Glutamatergic neuron (in vitro differentiated cells): ENCODE measurements at regions not wholly inside any gene's neighbourhood (a gene's known extent, or its start where the extent isn't known, plus 50 kb on each side); places are given as distances from the start of the nearest gene placed in this dataset.

Experiments used
- DNase-seq: peaks from one replicate; pipeline ENCODE4 v3.0.0; 2022
- H3K27ac Mint-ChIP-seq: one replicate; pipeline ENCODE4 v1.8.0; 2020; ENCODE audit warnings: mild to moderate bottlenecking, mixed read lengths, inconsistent platforms; ENCODE audit not compliant: unreplicated experiment
- H3K27me3 Mint-ChIP-seq: one replicate; pipeline ENCODE4 v1.8.0; 2020; ENCODE audit warnings: mild to moderate bottlenecking, moderate library complexity, mixed read lengths, inconsistent platforms; ENCODE audit not compliant: unreplicated experiment
- H3K36me3 Mint-ChIP-seq: one replicate; pipeline ENCODE4 v1.8.0; 2020; ENCODE audit warnings: mild to moderate bottlenecking, mixed read lengths, inconsistent platforms; ENCODE audit not compliant: unreplicated experiment
- H3K4me1 Mint-ChIP-seq: one replicate; pipeline ENCODE4 v1.8.0; 2020; ENCODE audit warnings: mild to moderate bottlenecking, low read depth, mixed read lengths, inconsistent platforms; ENCODE audit not compliant: unreplicated experiment
- H3K4me3 Mint-ChIP-seq: one replicate; pipeline ENCODE4 v1.8.0; 2020; ENCODE audit warnings: mild to moderate bottlenecking, mixed read lengths, inconsistent platforms; ENCODE audit not compliant: unreplicated experiment
- H3K9me3 Mint-ChIP-seq: one replicate; pipeline ENCODE4 v1.8.0; 2020; ENCODE audit warnings: mild to moderate bottlenecking, moderate library complexity, mixed read lengths, inconsistent platforms; ENCODE audit not compliant: unreplicated experiment
- TF ChIP-seq, protein P1 (sequence below): fragments of 200-600 bp; sonication (generic); IDR thresholded peaks from one replicate; pipeline ENCODE4 v1.5.0; 2021; ENCODE audit not compliant: partially characterized antibody, unreplicated experiment

DNA sequence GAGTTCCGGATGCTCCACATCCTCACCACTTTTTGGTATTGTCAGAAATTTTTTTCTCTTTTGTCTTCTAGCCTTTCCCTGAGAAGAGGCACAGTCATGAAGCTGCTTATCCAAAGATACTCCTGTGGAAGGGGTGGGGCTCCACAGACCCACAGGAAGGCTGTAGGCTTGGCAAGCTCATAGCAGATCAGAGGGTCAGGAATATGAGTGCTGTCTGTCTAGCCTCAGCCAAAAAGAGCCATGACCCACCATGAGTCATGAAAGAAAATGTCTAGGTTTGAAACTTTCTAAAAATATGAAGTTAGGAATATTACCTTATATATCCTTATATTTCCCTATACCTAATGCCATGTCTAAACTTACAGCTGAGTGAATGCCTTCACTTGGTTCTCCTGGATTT is 118.2 kb upstream of the THBS1 start:
- Mint-ChIP-seq H3K9me3 (peaks cover 2% of the 10 kb centered on the region), H3K4me1 (no peaks in the 10 kb centered on the region), H3K36me3 (no peaks in the 10 kb centered on the region), H3K4me3 (no peak overlapping the region), H3K27me3 (no peaks in the 10 kb centered on the region), H3K27ac (no peak overlapping the region)
- TF ChIP-seq, protein P1, sequence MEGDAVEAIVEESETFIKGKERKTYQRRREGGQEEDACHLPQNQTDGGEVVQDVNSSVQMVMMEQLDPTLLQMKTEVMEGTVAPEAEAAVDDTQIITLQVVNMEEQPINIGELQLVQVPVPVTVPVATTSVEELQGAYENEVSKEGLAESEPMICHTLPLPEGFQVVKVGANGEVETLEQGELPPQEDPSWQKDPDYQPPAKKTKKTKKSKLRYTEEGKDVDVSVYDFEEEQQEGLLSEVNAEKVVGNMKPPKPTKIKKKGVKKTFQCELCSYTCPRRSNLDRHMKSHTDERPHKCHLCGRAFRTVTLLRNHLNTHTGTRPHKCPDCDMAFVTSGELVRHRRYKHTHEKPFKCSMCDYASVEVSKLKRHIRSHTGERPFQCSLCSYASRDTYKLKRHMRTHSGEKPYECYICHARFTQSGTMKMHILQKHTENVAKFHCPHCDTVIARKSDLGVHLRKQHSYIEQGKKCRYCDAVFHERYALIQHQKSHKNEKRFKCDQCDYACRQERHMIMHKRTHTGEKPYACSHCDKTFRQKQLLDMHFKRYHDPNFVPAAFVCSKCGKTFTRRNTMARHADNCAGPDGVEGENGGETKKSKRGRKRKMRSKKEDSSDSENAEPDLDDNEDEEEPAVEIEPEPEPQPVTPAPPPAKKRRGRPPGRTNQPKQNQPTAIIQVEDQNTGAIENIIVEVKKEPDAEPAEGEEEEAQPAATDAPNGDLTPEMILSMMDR = no peak
- no peak for DNase-seq

DNA sequence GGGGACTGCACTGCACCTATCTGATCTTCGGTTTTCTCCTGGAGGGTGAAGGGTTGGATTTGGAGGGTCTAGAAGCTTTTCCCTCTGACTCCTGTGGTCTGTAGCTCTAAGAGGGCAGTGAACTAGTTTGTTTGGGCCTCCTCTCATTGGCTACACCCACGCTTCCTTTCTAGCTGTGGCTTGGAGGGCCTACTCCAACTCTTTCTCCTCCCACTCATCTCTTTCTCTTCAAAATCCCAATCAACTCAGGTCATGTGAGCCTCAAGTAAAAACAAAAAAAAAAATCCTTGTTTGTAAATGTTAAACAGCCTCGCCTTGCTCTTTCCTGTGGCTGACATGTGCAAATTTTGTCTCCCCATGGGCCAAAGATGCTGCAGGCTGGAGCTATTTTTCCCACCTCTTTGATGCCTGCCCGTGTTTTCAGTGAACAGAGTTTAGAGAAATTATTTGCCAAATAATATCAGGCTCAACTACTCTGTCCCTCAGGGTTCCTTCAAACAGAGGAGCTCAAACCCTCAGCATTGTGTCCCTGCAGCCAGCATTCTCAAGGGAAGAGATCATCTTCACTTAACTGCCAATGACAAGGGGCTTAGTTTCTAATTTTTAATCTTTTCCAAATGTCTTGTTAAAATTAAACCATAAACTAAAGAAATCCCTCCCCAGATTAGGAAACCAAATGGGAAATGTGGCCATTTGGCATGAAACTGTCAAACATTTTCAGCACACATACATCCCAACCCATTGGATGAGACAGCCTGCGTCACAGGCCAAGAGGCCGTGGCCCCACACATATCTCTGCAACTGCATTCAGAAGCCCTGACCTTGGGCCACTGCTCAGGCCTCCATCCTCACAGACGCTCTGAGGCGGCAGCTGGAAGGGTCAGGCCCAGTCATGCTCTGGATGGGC is 114.8 kb upstream of the THBS1 start:
- Mint-ChIP-seq H3K9me3 (peaks cover 2% of the 10 kb centered on the region), H3K27me3 (no peaks in the 10 kb centered on the region), H3K36me3 (no peaks in the 10 kb centered on the region), H3K4me3 (no peak overlapping the region), H3K27ac (no peak overlapping the region), H3K4me1 (no peaks in the 10 kb centered on the region)
- TF ChIP-seq, protein P1 = no peak
- no peak for DNase-seq

DNA sequence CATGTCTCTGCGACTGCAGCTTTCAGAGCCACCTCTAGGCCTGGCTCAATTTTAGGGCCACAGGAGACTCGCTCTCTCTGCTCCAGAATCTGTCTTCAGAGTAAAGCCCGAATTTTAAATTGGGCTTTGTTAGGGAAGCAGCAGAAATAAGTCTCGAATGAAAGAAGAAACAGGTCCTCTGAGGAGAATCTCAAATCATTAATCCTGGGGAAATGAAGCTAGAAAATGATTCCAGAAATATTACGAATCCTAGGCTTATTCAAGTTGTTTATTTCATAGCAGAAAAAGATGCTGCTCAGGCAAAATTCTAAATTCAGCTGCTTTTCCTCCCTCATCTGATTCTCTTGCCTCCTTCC is 114.2 kb upstream of the THBS1 start:
- Mint-ChIP-seq H3K4me1 (no peaks in the 10 kb centered on the region), H3K4me3 (no peak overlapping the region), H3K36me3 (no peaks in the 10 kb centered on the region), H3K9me3 (peaks cover 2% of the 10 kb centered on the region), H3K27me3 (no peaks in the 10 kb centered on the region), H3K27ac (no peak overlapping the region)
- no peak for DNase-seq
- TF ChIP-seq, protein P1 = no peak

DNA sequence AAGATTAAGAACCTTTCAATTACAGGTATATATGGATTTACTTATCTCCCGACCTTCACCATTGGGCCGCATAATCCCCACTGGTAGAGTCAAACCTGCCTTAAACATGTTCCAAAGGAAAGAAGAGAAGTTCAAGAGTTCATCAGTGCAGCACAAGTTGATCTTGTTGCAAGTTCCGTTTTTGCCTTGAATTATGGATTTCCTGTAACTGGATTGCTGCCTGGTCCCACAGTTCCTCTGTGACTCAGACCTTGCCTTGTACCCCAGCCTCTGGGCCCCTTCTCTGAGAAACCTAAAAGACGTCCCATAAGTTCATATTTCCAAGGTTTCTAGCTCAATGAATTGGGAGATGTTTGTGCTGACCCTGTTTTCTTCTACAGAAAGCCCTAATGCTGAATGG is 112.5 kb upstream of the THBS1 start:
- H3K4me3 Mint-ChIP-seq = no peak overlapping the region
- H3K27ac Mint-ChIP-seq = no peak overlapping the region
- peaks cover under 1% of the 10 kb centered on the region for H3K4me1 Mint-ChIP-seq
- TF ChIP-seq, protein P1 = no peak
- DNase-seq = no peak
- H3K36me3 Mint-ChIP-seq = no peaks in the 10 kb centered on the region
- H3K9me3 Mint-ChIP-seq = no peaks in the 10 kb centered on the region
- no peaks in the 10 kb centered on the region for H3K27me3 Mint-ChIP-seq

DNA sequence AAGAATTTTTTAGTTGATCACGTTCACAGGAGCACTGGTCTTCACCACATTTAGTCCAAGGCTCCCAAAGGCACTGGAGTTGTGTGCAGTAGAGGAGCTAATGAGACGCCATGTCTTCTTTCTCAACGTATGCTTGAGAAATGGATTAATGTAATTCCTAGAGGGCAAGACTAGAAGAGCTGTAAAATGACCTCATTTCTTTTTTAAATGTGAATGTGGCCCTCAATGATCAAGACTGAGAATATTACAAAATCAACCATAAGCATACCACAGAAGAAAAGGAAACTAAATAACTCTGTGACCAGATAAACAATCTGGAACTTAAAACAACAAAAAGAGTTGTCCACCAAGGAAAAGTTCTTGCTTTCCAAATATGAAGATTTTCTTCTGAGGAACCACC is 112.1 kb upstream of the THBS1 start:
- no peak overlapping the region for H3K4me3 Mint-ChIP-seq
- H3K27ac Mint-ChIP-seq = no peak overlapping the region
- H3K36me3 Mint-ChIP-seq = no peaks in the 10 kb centered on the region
- H3K9me3 Mint-ChIP-seq = no peaks in the 10 kb centered on the region
- H3K27me3 Mint-ChIP-seq = no peaks in the 10 kb centered on the region
- TF ChIP-seq, protein P1 = no peak
- DNase-seq = no peak
- peaks cover 5% of the 10 kb centered on the region for H3K4me1 Mint-ChIP-seq
